A204.1 (cell line): ENCODE measurements at regions not wholly inside any gene's neighbourhood (a gene's known extent, or its start where the extent isn't known, plus 50 kb on each side); places are given as distances from the start of the nearest gene placed in this dataset.
"Not testable (repeated sequence)": the region's sequence is repeated elsewhere in the genome, so short reads cannot be mapped to it uniquely, and the experiment has no call there.

Experiments used
- FAIRE-seq: peaks from 2 replicates; lab custom pipeline; 2012; peaks lifted over from hg19 to GRCh38; lab: Jason Lieb, UNC

DNA sequence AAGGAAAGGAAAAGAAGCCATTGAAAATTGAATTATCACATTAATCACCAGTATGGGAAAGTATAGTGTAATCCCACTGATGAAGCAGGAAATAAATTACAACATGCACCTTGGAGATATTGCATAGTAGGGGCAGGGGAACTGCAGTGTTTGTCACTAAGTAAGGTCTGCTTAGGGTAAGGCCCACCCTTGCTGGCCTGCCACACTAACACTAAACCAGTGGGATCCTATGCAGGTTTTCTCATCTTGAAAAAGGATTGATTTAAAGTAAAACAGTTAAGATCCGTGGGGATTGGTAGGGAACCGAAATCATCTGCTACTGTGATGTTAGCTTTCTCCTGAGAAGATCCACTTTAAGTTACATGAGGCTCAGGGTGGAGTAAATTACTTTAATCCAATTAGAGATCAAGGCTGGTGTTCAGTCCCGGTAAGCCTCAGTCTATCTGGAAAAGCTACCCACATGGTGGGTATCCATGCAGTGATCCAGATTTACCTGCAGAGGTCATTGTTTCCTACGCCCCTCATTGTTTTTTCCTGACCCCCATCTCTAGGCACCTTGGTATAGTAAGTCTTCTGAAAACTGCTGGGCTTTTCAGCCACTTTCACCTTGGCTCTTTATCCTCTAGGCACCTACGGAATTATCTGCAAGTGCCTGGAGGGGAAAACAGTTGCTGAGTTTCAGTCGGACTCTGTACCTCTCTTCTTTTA, 1014.9 kb upstream of the ATXN8OS start:
- no peak for FAIRE-seq

DNA sequence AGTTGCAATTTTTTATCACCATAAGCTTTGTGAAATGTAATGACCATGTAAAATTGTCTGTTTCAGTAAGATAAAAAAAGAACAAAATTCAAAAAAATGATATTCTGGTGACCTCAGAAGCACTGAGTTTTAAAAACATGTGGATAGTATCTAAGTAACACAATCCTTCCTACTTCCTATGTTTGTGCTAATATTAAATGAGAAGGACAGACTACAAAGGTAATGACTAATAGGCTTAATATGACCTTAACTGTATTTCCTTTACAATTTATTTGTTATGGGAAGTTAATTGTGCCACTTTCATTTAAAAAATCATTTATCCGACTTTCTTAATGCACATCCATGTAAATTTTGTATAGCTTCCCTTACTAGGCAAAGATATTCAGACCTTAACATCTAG, 1030.4 kb upstream of the ATXN8OS start:
- no peak for FAIRE-seq

DNA sequence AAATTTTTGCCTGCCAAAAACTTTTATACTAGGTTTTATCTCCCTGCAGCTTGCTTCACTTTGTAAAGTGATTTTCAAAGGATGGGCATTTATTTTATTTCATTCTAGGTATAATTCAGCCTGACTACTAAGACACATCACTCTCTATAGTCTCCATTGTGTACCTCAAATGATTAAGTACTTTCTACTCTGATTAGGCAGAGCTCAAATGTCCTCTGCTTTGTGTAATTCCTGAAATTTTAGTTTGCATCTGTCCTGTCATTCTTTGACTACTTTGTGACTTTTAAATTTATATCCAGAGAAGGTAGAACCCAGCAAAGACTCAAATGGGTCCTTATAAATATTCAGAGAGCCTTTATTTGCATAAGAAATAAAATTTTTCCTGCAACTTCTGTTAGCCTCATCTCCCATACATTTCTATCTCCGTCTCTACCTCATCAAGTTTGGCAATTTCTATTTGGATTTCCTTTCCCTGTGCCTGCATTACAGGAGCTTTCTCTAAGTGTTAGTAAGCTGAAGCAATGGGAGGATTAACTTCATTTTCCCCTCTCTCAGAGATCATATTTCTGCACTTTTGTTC, 1038.0 kb upstream of the ATXN8OS start:
- no peak for FAIRE-seq

DNA sequence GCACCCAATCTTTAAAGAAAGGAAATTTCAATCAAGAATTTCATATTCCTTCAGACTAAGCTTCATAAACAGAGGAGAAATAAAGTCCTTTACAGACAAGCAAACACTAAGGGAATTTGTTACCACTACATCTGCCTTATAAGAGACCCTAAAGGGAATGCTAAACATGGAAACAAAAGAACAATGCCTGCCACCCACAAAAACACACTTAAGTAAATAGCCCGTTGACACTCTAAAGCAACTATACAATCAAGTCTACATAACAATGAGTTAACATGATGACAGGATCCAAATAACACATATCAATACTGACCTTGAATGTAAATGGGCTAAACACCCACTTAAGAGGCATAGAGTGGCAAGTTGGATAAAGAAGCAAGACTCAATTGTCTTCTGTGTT, 1056.9 kb upstream of the ATXN8OS start:
- FAIRE-seq, result no peak

DNA sequence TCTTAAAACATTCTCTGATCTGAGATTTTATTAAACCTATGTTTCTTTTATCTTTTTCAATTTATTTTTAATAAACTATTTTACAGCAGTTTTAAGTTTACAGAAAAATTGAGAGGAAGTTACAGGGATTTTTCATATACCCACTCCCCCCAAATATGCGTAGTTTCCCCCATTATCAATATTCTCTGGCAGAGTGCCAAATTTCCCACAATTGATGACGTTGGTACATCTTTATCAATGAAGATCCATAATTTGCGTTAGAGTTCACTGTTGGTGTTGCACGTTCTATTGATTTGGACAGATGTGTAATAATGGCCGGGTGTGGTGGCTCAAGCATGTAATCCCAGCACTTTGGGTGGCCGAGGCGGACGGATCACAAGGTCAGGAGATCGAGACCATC, 1063.0 kb upstream of the ATXN8OS start:
- no peak for FAIRE-seq

DNA sequence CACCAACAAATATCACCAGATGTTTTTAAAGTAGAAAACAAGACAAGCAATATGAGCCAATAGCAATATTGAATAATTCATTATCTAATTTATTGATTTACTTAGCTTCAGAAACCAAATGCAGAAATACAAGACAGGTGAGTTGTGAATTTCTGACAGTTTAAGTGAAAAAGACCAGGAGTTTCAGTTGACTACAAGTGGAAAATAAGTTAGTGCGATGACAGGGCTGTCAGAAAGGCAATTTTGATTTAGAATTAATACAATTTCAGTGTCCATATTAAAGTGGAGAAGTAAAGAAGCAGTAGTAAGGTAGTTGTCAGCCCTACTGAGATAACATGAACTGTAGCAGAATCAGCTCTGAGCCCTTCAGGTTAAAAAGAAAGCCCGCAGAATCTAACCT, 1066.7 kb upstream of the ATXN8OS start:
- FAIRE-seq, result no peak

DNA sequence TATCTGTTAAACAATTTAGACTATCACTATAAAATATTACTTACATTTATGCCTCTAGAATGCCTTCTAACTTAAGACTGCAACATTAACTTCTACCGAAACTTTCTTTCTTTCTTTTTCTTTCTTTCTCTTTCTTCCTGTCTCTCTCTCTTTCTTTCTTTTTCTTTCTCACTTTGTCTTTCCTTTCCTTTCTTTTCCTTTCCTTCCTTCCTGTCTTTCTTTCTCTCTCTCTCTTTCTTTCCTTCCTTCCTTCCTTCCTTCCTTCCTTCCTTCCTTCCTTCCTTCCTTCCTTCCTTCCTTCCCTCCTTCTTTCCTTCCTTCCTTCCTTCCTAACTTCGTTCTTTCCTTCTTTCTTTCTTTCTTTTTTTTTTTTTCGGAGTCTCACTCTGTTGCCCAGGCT, 1071.9 kb upstream of the ATXN8OS start:
- no peak for FAIRE-seq

DNA sequence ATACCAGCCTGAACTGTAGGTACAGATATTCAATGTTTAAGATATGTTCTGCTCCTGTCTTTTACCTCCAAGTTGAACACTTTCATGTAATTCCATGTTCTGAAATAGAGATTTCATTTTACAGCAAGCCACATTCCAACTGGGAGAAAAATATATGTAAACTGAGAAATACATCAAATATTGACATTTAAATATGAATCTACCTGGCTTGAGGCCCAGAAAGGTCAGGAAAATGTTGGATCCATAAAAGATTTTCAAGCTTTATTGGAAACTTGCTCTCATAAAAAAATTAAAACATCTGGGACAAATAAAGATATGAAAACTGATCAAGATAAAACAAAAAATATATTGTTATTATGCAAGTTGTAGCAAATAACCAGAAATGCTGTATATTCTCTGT, 1078.7 kb upstream of the ATXN8OS start:
- FAIRE-seq, result no peak

DNA sequence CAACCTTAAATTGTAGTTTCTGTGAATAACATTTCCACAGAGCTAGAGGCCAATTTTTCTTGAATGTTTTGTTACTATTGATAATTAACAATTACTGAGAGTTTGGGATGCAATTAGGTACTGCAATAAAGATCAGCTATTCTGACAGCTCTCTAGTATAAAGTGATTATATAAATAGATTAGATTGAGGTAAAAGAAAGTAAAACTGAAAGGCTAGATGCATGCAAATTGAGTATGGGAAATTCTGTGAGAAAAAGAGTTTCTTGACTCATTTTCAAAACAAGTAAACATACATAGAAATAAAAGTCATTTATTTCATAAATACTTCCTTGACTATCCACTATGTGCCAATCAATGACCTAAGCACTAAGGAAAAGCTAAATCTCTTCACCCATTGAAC, 1087.5 kb upstream of the ATXN8OS start:
- no peak for FAIRE-seq

DNA sequence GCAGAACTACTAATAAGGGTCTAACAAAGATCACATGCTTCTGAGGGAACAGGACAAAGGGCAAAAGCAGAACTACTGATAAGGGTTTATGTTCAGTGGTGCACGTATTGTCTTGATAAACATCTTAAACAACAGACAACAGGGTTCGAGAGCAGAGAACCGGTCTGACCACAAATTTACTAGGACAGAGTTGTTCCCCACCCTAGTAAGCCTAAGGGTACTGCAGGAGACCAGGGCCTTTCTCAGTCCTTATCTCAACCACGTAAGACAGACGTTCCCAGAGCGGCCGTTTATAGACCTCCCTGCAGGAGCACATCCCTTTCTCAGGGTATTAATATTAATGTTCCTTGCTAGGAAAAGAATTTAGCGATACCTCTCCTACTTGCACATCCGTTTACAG, 1089.5 kb upstream of the ATXN8OS start:
- not testable (repeated sequence) for FAIRE-seq

DNA sequence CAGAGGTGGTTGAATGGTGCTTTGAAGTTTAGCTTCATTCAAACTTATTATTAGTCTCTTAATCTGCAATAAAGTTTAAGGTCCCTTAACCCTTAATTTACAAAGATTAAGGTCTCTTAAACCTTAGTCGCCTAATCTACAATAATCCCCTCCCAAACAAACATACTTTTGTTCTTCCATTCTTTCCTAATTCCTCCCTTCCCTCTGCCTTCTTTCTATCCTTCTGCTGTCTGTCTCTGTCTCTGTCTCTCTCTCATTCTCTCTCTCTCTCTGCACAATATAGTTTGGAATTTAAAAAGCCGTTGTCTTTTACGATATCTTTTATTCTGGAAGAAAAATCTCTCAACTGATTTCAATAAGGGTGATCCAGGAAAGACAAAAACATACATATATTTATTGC, 1096.8 kb upstream of the ATXN8OS start:
- no peak for FAIRE-seq

DNA sequence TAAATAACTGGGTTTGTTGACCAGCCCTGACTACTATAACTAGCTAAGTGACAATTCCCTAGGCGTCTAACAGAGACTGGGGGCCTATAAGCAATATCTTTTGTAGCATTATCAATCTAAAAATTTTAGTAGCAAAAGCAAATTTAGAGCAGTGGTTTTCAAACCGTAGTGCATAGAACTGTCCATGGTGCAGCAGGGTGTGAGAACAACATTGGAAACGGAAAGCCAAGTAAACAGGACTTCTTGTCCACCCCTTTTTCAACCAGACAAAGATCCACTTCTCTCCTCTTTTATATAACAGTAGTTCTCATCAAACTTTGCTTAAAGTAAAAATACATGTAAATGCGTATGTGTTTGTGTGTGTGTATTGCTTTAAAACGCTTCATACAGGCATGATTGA, 1099.1 kb upstream of the ATXN8OS start:
- FAIRE-seq, result no peak

DNA sequence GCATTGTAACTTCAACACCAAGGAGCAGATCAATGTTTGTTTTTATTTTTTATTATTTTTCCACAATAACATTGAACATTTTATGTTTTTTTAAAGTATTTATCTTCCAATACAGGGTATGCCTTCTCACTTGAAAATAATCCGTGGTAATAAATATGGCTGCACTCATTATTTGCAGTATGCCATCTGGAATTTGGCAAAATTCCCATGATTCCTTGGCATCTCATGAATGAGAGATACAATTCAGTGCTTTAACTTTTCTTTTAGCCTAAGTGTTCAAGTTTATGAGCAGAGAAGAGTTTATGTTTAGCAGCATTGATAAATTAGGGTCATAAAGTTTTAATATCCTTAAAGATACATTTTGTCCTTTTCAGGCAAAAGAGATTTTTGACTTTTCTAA, 1109.6 kb upstream of the ATXN8OS start:
- FAIRE-seq, result no peak

DNA sequence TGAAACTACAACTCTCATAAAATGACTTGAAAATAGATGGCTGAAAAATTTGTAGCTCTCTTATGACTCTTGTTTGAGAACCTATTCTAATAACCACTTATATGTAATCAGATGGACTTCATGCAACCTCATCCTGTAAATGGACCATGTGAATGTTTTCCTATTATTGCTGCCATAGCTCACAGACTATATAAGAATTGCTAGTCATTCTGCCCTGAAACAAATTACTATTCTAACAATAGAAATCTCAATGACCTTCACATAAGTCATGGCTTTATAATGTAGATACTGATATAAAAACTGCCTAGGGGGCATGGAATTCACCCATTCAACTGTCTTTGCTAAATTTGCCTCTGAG, 1111.0 kb upstream of the ATXN8OS start:
- no peak for FAIRE-seq

DNA sequence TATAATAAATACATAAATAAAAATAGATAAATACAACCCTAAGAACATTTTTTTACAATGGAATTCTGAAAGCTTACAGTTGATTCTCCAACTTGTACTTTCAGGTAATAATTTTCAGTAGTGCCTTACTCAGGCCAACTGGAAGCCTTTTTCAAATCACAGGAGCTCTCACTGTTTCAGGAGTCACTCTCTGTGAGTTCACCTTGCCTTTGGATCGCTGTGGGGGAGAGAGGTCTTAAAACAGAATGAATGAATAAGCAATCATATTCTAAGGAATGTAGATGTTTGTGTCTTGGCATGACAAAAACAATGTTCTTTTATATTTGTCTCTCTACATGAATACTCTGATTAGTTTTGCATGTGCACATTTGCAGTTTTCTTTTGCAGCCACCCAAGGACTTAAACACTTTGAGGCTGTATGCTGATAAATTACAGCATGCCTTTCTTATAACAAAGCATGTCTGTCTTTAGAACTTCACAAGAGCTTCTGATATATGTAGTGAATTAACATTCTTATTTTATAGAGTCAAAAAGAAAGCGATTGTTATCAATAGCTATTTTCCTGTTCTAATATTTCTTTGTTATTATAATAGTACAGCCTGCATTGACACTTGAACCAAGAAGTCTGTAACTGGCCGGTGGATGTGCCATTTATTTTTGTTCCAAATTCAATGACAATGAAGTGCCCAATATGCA, 1111.5 kb upstream of the ATXN8OS start:
- no peak for FAIRE-seq

DNA sequence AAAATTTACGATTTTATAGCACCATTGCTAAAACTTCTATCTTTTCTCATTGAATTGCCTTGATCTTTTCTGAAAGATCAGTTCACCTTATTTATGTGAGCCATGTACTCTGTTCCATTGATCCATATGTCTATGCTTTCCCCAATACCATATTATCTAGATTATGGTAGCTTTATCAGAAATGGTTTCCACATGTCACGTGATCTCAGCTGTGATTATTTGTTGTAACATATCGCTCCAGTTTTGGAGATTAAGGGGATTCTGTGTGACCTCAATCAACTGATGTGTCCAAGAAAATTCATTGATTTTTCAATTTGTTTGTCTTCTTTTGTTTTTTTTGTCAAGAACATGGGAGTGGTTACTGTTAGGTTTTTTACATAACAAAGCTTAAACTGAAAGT, 1114.5 kb upstream of the ATXN8OS start:
- FAIRE-seq, result no peak

DNA sequence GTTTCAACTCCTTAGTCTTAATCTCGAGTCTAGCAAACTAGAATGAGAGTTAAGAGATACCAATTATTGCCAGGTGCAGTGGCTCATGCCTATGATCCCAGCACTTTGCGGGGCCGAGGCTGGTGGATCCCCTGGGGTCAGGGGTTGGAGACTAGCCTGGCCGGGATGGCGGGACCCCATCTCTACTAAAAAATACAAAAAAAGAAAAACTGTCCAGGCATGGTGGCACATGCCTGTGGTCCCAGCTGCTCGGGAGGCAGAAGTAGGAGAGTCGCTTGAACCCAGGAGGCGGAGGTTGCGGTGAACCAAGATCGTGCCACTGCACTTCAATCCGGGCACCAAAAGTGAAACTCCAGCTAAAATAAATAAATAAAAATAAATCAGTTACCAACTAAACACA, 1119.5 kb upstream of the ATXN8OS start:
- no peak for FAIRE-seq

DNA sequence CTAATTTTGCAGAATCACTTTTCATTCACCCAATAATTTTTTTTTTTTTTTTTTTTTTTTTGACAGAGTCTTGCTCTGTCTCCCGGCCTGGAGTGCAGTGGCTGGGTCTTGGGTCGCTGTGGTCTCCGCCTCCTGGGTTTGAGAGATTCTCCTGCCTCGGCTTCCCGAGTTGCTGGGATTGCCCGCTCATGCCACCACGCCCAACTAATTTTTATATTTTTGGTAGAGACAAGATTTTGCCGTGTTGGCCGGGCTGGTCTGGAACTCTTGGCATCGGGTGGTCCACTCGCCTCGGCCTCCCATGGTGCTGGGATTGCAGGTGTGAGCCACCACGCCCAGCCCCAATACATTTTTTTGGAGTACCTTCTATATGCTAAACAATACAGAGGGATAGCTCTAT, 1120.0 kb upstream of the ATXN8OS start:
- FAIRE-seq, result no peak

DNA sequence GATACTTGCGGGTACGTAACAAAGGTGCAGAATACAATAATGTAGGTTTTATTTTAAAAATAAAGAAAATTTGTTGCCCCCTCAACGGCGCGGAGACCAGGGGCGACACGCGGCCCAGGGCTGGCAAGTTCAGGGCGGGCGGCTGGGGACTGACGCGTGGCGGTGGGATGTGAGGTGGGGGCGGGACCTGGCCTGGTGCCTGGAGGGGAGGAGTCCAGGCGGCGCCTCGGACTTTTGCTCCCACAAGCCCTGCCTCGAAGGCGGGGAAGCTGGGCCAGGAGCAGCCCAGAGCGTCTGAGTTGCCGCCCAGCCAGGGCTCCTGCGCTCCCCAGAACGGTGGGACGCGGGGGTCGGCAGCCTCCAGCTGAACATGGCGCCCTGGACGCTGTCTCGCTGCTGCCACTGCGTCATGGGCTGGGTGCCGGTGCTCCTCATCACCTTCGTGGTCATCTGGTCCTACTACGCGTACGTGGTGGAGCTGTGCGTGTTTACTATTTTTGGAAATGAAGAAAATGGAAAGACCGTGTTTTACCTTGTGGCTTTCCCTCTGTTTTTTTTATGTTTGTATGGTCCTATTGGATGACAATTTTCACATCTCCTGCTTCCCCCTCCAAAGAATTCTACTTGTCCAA, 1122.8 kb upstream of the ATXN8OS start:
- no peak for FAIRE-seq

DNA sequence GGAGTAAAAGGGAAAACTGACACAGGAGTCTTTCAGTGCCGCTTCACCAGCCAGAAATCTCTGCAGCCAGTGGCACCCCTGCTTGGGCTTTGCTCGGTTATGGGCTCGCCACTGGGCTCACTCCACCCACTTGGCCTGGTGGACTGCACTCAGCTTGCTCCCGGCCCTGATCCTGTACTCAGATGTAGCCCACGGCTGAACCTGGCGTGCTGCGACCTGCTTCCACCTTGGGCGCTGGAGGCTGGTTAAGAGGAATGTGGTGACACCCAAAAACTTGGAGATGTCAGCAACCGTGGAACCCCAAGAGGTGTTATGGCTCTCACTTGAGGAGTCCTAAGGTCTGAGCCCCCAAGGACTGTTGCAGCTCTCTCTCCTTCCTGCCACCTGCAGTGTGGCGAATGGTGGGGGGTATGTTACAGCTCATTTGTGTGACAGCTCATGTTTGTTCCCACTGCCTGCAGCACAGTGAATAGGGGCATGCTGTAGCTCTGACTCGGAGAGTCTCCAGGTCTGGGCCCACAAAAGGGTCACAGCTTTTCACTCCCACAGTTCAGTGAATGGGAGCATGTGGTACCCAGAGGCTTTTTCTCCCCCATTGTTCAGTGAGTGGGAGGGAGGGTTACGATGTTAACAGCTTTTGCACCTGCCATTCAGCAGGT, 1124.5 kb upstream of the ATXN8OS start:
- no peak for FAIRE-seq

DNA sequence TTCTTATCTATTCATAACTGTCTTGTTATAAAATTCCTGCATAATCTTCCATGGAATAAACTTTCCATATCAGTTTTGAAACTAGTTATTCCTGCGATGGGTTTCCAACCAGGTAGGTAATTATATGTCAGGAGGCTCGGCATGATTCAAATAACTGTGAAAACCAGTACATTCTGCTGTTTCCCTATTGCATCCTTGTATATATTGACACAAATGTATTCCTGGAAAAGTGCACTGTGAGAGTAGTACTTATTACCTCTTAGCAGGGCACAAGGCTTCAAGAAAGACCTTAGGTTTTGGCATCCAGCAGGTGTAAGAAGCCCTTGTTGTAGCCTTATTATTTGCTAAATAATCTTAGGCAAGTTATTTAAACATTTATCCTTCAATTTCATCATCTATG, 1131.3 kb upstream of the ATXN8OS start:
- no peak for FAIRE-seq

DNA sequence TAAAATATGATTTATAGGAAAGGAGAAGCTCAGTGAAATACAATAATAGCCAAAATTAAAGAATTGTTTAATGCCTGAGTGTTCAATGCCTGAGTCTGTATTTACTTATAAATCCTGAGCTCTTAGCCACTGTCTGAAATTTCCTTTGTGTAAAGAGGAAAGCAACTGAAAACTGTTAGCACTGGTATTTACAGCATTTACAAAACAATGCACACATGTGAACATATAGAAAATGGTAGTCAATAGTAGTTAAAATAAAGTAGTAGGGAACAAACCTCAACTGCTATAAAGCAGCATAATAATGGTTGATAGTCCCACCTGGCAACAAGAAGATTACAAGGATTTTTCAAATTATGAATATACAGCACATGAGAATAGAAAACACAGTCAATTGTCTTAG, 1137.1 kb upstream of the ATXN8OS start:
- no peak for FAIRE-seq

DNA sequence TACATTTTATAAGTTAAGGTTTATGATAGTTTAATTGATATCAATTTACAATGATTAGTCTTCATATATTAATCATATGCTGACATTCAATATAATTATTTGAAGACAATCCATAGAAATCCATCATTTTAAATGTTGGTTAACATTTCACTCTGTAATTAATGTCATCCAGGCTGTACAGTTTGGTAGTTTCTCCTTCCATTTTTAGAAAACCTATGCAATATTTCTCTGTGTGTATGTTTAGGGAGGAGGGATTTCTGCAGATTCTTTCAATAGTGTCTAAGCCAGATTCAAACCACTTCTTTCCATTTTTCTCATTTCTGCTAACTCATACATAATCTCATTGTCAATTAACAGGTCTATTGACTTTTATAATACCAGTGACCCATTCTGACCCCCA, 1159.0 kb upstream of the ATXN8OS start:
- no peak for FAIRE-seq
